NCI-H2227 treated with DMSO at 0.1 percent for 48 hours (cell line): ENCODE measurements at regions not wholly inside any gene's neighbourhood (a gene's known extent, or its start where the extent isn't known, plus 50 kb on each side); places are given as distances from the start of the nearest gene placed in this dataset.
"Not testable (repeated sequence)": the region's sequence is repeated elsewhere in the genome, so short reads cannot be mapped to it uniquely, and the experiment has no call there.

Source experiments
- DNase-seq: peaks from one replicate; lab custom pipeline; 2025; lab: John Stamatoyannopoulos, UW

DNA sequence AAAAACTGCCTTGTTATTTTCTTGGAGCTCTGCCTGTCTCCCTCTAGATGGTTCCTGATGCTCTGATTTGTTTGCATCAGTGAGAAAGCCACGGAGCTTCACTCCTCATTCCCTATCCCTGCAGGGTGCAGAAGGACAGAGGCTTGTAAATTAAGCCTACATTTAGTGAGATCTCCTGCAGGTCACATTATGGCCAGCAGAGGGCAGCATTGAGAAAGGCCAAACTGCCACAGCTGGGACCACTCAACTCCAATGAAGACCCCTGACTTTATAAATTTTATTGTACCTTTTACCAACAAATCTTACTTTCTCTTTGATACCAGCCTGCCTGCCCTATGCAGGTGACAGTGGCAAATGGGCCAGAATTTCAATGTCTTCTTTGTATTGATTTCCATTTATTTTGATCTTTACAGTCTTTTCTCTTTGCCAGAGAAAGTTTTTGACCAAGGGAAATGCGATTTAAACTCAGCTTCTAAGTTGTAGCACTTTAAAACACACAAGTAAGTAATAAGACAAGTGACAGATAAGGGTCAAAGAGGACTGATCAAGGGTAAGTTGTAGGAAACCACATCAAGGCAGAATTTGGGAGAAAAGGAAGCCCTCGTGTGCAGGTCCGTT, 1029.1 kb upstream of the KLHL29 start:
- no peak for DNase-seq

- DNase-seq, result no peak
Observed at GRCh38 chr2:22359071-22359672, 1025.8 kb upstream of the KLHL29 start.

DNA sequence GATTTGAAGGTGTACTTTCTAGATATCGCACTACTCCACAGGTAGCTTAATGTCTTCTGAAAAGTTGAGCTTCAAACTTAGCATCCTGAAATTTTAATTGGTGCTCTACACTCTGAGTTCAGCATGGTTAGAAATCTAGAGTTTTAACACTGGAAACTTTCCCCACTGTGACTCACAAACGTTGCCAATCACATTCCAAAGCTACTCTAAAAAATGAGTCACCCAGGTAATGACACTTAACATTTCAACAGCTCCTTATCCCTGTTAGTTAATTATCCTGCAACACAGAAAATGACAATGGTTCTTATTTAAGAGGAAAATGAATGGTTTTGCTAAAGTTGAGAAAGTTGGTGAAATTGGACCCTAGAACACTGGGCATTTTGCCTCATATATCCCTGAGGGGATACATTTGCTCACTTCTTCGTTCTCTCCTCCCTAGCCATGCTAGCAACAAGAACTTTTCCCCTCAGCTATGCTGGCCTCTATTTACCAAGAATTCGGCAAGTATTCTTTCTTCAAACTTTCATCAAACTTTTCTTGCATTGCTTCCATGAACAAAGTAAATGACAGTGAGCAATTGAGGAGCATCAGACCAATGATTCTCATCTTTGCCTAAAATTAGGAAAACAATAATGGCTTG, 1024.1 kb upstream of the KLHL29 start:
- no peak for DNase-seq

- no peak for DNase-seq
Observed at GRCh38 chr2:22361571-22361970, 1023.4 kb upstream of the KLHL29 start.

DNA sequence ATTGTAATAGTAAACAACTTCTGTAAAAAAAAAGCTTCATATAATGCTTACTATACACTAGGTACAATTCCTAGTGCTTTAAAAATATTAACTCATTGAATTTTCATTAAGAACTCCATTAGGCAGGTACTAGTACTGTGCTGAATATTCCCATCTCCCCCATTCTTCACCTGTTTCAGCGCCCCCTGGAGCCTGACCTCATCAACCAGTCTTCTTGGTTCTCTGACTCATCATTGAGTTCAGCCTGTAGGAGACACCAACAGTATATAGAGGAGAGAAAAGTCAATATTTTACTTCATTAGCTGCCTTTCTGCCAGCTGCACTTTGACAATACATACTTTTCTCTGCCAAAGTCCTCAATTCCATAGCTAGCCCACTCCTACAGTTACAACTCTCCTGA, 1009.9 kb upstream of the KLHL29 start:
- DNase-seq, result no peak

GRCh38 chr2:22377268-22377667, 1007.7 kb upstream of the KLHL29 start:
- peak; percentile 7 for DNase-seq

DNA sequence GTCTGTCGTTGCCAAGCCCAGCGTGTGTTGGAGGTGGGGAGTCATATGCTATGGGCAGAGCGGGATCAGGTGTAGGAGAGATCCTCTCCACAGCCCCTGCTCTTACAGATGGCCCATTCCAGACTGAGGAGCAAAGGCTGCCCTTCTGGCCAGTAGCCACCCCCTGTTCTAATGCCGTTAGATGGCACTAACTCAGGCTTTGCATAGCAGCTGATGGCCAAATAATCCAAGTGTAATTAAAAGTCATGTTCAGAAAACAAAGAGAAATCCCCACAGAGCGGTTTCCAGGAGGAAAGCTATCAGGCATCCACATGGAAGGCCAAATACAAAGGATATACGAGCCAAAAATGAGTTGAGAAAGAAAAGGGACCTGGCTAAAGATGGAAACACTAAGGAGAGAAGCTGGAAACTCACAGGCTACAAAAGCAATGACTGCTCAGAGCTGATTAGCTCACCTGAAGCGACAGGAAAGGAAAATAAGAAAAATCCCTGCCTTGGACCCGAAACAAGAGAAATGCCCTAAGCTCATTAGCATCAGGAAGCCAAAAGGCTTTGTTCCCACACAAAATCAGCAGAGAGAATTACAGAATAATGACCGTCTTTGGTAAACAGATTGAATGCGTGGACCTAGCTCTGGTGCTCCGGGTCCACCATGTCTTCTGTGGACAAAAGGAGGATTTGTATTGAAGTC, 1002.4 kb upstream of the KLHL29 start:
- no peak for DNase-seq

DNA sequence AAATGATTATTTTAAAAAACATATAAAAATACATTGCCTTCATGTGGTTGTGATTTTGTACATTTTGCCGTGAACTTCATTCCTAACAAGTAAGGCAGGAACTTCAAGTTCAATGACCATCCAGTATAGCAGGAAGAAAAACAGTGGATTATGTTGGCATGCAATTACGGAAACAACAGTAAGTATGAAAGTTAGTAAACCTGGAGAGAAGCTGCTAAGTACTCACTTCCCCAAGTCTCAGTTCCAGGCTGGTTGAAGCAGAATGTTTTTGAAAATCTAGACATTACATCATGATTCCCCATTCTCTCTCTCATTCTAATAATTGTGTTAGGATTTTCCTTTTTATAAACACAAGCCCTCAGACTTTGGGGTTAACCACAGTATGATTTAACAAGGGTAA, 987.1 kb upstream of the KLHL29 start:
- DNase-seq, result no peak

GRCh38 chr2:22403748-22404147, 981.2 kb upstream of the KLHL29 start:
- DNase-seq, result peak; percentile 78

DNA sequence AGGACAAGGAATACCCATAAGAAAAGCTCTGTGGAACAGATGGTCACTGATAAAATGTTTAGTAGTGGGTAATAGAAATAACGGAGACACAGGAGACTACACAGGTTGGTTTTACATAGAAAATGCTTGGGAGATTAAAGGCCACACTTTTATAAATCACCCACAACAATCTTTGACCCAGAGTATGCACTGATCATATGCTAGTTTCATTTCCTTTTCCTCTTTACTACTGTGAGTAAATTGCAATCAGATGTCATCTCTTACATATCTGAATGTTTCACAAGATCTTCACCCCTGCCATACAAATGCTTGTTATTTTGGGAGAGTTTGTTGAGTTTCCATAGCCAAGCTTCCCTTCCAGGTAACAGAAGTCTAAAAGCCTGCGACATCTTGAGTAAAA, 978.4 kb upstream of the KLHL29 start:
- DNase-seq, result no peak

DNA sequence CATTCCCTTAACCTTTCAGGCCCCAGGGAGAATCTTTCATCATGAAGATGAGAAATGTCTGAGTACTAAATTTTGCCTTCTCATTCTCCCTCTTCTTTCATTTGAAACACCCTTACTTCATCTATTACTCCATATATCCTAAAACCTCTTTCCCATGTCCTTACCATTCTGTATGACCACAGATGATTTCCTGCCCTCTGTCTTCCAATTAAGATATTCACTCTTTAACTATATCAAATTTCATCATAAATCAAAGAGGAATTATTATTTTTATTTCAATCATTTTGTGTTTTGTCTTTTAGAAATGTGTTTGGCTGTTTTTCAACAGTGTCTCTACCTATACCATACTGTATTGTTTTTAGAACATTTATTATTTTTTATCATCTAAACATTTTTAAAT, 964.9 kb upstream of the KLHL29 start:
- DNase-seq, result no peak

DNA sequence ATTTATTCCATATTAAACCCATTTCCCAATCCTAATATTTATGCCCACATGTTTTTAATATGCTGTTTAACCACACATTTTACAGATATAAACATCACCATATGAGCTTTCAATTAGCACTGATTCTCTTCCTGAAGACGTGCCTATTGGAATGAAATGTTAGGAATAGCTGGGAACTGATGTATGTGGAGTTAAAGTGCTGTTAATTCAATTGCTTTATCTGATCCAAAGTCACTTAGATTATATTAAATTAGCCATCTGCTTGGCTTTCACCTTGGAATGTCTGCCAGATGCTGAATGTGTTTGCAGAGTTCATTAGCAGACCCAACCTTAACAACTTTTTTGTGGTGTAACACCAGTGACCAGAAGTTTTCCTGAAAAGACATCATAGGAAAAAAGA, 942.9 kb upstream of the KLHL29 start:
- no peak for DNase-seq

- DNase-seq, result no peak
Observed at GRCh38 chr2:22444281-22444680, 940.7 kb upstream of the KLHL29 start.

DNA sequence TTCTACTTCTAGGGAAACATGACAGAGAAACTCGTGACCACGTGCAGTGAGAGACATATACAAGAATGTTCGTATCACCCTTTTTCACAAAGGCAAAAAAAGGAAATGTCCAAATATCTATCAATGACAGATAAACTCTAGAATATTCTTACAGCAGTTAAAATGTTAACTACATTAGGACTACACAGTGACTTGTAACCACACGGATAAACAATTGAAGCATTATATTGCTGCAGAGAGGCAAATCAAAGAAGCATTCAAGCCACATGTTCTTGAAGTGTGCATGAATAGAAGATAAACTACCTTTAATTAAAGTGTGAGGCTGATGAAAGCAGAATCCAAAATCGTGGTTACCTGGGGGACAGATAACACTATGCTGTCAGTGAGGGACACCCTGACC, 935.3 kb upstream of the KLHL29 start:
- DNase-seq, result no peak

DNA sequence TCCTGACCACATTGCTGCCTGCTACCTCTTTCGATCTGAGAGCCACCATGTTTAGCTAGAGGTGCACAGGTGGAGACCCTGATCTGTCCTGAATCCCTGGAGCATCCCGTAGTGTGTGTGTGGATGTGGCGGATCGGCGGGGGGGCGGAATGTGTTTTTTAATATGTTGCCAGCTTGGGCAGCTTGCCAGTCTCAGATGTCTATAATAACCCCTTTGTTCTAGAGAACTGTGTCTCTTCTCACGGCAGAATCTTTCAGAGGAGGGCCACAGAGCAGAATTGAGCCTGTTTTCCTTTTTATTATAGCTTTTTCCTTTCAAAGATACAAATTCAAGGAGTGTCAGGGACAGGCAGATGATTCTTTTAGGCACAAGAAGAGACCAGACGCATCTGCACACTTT, 934.1 kb upstream of the KLHL29 start:
- DNase-seq, result peak; percentile 16

DNA sequence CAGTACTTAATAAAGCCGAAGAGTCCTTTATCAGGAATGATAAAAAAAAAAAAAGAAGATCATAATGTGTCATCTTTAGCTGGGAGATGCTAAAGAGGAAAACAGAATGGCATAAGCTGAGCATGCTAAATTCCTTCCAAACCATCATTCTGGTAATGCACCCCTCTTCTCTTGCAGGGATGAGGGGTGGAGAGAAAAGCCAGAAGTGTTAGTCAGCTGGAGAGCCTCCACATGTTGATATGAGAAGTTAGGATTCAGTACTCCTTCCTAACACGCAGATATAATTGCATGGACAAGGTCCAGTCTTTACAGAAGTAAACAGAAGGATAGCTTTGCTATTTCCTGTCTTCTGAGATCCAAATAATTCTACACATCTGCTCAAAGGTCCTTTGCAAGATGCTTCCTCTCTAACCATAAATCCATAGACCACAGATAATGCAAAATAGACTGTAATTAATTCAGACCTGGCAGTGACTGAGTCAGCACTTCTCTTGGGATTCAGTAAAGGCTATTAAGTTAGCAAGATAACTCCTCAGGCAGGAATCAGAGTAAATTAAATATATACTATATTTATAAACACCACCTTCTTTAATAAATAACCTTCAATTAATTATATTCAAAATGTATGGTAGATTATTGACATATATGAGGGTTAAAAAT, 930.0 kb upstream of the KLHL29 start:
- no peak for DNase-seq

DNA sequence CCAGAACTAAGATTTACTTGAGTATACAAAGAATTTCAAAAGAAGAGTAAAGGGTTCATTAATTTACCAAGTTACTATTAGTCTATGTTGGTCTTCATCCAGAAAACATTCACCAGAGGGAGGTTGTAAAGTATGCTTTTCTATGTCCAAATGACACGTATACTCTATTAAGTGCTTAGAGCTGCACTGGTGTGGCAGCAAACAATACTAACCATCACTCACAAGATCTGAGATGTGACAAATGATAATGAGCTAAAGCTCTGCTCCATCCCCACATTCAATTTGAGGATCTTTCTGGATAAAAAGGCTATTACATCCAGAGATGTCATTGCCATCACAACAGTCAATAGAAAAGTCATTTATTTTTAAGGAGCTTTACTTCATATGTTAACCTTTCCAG, 926.5 kb upstream of the KLHL29 start:
- DNase-seq, result no peak

DNA sequence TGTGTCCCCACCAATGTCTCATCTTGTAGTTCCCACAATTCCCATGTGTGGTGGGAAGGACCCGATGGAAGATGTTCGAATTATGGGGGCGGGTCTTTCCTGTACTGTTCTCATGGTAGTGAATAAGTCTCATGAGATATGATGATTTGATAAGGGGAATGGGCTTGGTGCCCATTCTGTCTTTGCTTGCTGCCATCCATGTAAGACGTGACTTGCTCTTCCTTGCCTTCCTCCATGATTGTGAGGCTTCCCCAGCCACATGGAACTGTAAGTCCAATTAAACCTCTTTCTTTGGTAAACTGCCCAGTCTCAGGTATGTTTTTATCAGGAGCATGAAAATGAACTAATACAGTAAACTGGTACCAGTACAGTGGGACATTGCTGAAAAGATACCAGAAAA, 909.9 kb upstream of the KLHL29 start:
- DNase-seq, result not testable (repeated sequence)

GRCh38 chr2:22478329-22478728, 906.6 kb upstream of the KLHL29 start:
- no peak for DNase-seq

- DNase-seq, result no peak
Observed at GRCh38 chr2:22481486-22482259, 903.3 kb upstream of the KLHL29 start.

DNA sequence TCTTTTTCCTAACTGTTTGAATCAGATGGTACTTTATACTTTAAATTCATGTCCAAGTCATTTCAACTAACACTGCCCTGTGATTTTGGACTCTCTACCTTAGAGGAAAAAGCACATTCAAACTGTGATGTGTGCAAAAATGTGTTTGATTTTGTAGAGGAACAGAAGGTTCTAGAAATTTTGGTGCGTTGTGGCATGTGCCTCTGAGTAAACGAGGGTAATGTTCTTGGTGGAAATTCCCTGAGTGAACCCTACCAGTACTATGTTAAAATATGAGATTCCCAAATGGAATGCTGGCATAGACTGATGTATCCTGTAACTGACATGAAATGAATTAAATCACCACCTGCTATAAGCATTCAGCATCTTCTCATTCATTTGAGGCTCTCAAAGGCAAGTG, 901.9 kb upstream of the KLHL29 start:
- no peak for DNase-seq

DNA sequence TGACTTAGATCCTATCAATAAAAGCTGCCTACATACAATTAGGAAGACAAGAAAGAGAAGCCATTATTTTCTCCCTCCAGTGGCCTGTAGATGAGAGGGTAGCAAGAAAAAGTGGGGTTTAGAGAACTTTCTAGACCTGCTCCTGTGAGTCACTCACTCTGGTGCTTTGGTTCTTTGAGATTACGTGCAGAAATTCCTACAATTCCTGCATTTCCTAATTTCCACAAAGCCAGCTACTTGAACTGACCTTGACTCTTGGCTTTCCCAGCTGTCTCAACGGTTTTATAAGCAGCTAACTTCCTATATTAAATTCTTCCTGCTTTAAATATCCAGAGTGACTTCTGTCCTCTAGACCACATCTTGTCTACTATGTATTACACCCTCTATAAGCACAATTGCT, 899.5 kb upstream of the KLHL29 start:
- no peak for DNase-seq
